ENCODE measurements at regions not wholly inside any gene's neighbourhood (a gene's known extent, or its start where the extent isn't known, plus 50 kb on each side); places are given as distances from the start of the nearest gene placed in this dataset.

DNA sequence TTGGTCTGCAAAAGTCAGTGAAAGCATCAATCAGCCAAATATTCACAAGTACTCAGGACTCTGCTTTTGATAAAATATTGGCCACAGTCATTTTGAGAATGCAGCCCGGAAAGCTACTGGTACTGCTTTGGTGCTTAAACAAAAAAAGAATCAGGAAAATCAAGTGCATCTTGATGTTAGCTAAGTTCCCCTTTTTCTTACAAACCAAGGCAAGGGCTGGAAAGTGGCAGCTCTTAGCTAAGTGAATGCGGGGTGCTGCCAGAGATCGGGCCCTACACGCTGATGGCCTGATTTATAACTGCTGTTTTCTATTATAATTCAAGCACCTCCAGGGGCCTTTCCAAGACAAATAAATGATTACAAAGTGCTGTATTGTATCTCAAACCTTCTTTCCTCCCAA lies 136.8 kb upstream of the MGMT start:
- no peak overlapping the region for H3K27ac ChIP-seq
- H3K9me3 ChIP-seq: no peaks in the 10 kb centered on the region
- no peaks in the 10 kb centered on the region for H3K27me3 ChIP-seq
- 68 to 87% (median 85%) methylated on average over 4 of the region's 4 CpGs for WGBS, 3 donors
- TF ChIP-seq EP300 (IDR thresholded peaks at IDR 0.05): no peak
- TF ChIP-seq, protein P1, sequence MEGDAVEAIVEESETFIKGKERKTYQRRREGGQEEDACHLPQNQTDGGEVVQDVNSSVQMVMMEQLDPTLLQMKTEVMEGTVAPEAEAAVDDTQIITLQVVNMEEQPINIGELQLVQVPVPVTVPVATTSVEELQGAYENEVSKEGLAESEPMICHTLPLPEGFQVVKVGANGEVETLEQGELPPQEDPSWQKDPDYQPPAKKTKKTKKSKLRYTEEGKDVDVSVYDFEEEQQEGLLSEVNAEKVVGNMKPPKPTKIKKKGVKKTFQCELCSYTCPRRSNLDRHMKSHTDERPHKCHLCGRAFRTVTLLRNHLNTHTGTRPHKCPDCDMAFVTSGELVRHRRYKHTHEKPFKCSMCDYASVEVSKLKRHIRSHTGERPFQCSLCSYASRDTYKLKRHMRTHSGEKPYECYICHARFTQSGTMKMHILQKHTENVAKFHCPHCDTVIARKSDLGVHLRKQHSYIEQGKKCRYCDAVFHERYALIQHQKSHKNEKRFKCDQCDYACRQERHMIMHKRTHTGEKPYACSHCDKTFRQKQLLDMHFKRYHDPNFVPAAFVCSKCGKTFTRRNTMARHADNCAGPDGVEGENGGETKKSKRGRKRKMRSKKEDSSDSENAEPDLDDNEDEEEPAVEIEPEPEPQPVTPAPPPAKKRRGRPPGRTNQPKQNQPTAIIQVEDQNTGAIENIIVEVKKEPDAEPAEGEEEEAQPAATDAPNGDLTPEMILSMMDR (IDR thresholded peaks at IDR 0.05): no peak
- no peak for TF ChIP-seq POLR2A (IDR thresholded peaks at IDR 0.05)
- no peaks in the 10 kb centered on the region for H3K4me1 ChIP-seq (ENCODE audit: insufficient read depth)
- no peaks in the 10 kb centered on the region for H3K36me3 ChIP-seq
- no peak for DNase-seq
- no peak overlapping the region for H3K4me3 ChIP-seq
- intact Hi-C loops (cut with DNase I): no loop called here

DNA sequence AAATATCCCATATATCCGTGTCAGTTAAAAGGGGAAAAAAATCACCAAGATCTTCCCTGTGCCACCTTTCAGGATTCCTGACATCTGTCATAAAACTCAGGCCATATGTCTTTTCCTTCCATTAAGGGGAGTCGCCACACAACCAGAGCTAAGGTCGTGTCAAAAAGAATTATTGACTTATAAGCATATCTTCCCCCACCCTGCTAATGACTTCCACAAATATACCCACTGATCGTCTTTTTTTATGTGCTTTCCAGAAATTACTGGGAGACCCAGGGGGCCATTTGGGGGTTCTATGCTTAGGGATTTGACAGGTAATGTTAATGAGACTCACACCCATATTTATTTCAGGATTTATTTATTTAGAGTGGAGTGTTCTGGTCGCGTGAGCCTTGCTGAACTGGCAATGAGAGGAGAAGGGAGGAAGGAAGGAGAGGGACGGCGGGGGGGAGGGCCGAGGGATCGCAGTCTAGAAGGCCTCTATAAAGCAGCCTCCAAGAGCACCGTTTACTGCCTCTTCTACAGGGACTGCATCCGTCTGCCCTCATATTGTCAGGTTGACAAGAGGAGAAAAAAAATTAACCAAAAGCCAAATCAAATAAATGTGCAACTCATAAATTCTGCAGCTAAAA lies 135.7 kb upstream of the MGMT start:
- H3K27ac ChIP-seq: no peak overlapping the region
- intact Hi-C loops (cut with DNase I): no loop called here
- H3K27me3 ChIP-seq: no peaks in the 10 kb centered on the region
- TF ChIP-seq, protein P1 (IDR thresholded peaks at IDR 0.05): no peak
- TF ChIP-seq POLR2A (IDR thresholded peaks at IDR 0.05): no peak
- no peak for TF ChIP-seq EP300 (IDR thresholded peaks at IDR 0.05)
- 77 to 85% (median 78%) methylated on average over 12 of the region's 12 CpGs for WGBS, 3 donors
- no peak overlapping the region for H3K4me3 ChIP-seq
- DNase-seq: no peak
- H3K9me3 ChIP-seq: no peaks in the 10 kb centered on the region
- H3K36me3 ChIP-seq: no peaks in the 10 kb centered on the region
- no peaks in the 10 kb centered on the region for H3K4me1 ChIP-seq (ENCODE audit: insufficient read depth)

DNA sequence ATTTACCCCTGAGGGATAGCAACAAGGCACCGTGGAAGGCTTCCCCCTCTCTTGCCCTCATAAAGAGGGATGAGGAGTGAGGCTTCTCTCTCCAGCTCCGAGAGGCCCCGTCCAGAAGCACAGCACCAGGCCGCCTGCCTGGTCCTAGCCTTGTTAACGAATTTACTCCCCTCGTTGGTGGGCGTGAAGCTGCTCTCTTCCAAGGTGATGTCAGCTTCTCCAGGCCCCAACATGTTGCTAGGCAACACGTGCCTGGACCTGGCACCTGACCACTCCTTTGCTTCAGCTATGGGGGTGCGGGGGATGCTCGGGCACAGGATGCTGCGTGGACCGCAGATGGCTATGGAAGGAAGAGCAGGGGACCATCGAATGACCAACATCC lies 135.2 kb upstream of the MGMT start:
- H3K4me3 ChIP-seq: no peak overlapping the region
- H3K36me3 ChIP-seq: no peaks in the 10 kb centered on the region
- H3K4me1 ChIP-seq (ENCODE audit: insufficient read depth): no peaks in the 10 kb centered on the region
- 85 to 92% (median 87%) methylated on average over 13 of the region's 13 CpGs for WGBS, 3 donors
- H3K27me3 ChIP-seq: no peaks in the 10 kb centered on the region
- H3K9me3 ChIP-seq: no peaks in the 10 kb centered on the region
- intact Hi-C loops (cut with DNase I): no loop called here
- TF ChIP-seq EP300 (IDR thresholded peaks at IDR 0.05) (no peak), POLR2A (IDR thresholded peaks at IDR 0.05) (no peak)
- TF ChIP-seq, protein P1 (IDR thresholded peaks at IDR 0.05): no peak
- DNase-seq: no peak
- H3K27ac ChIP-seq: no peak overlapping the region

DNA sequence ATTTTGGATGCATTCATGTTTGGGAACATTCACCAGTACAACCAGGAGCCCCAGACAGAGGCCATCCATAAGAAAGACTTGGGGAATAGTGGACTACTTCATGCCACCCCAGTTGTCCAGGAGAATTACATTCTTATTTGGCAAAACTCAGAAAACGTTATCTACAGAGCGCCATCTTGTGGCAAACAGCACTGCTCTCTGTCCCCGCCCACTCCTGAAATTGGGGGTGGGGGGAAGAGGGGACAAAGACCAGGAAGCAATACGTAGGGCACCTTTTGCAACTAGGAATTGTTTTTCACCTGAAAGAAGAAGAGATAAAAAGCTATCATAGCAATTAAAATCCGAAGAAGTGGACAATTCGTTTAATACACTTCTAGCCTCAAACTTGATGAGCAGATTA lies 134.6 kb upstream of the MGMT start:
- no peak for DNase-seq
- TF ChIP-seq POLR2A (IDR thresholded peaks at IDR 0.05): no peak
- TF ChIP-seq, protein P1 (IDR thresholded peaks at IDR 0.05): no peak
- no peak for TF ChIP-seq EP300 (IDR thresholded peaks at IDR 0.05)
- H3K36me3 ChIP-seq: no peaks in the 10 kb centered on the region
- H3K27me3 ChIP-seq: no peaks in the 10 kb centered on the region
- no peak overlapping the region for H3K27ac ChIP-seq
- intact Hi-C loops (cut with DNase I): no loop called here
- H3K9me3 ChIP-seq: no peaks in the 10 kb centered on the region
- no peaks in the 10 kb centered on the region for H3K4me1 ChIP-seq (ENCODE audit: insufficient read depth)
- no peak overlapping the region for H3K4me3 ChIP-seq
- WGBS, 3 donors: 35 to 43% (median 37%) methylated on average over 6 of the region's 6 CpGs

All from ovary (tissue), 7 donors.